ENCODE measurements at regions not wholly inside any gene's neighbourhood (a gene's known extent, or its start where the extent isn't known, plus 50 kb on each side); places are given as distances from the start of the nearest gene placed in this dataset.
"Not testable (repeated sequence)": the region's sequence is repeated elsewhere in the genome, so short reads cannot be mapped to it uniquely, and the experiment has no call there.

DNA sequence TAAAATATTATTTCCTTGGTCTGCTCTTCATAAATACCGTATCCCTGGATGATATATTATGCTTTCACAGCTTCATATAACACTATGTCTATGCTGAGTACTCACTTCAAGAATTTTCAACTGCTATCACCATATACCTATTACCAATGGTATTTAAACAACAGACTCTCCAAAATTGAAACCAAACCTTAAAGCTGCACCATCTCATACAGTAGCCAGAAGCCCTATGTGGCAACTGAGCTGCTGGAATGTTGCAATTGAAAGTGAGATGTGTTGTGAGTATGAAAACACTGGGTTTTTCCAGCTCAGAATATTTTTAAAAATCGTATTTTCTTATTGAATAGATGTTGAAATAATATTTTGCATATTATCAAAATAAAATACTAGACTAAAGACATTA lies 130.1 kb upstream of the GOLGA6L6 start (continued):
- TF ChIP-seq CHD1 (IDR thresholded peaks at IDR 0.05; ENCODE audit: low read depth, low read length) (no peak), RBBP5 (IDR thresholded peaks at IDR 0.05; ENCODE audit: borderline replicate concordance, low read depth, low read length) (no peak), MAFK (IDR thresholded peaks at IDR 0.05; ENCODE audit: low read depth, low read length) (no peak)

DNA sequence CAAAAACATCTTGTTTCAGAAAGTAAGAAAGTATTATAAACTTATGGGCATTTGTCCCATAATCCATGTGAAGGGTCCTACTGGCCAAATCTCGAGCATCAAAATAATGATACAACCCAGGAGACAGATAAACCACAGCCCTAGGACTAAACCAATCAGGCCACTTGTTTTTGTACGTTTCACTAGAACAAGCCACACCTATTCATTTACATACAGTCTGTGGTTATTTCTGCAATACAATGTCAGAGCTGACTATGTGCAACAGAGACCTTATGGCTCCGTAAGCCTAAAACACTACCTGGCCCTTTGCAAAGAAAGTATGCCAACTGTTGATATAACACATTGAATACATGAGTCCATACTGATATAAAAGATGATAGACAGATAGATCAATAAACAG lies 124.8 kb upstream of the GOLGA6L6 start:
- H3K36me3 ChIP-seq (ENCODE audit: control insufficient read depth in 2 of 4, insufficient read depth in 4 of 4, low read length in 3 of 4); H2AK5ac ChIP-seq (ENCODE audit: low read depth, low read length); DNase-seq (ENCODE audit: low read depth in 1 of 2, low spot score in 2 of 2); H4K8ac ChIP-seq (ENCODE audit: extremely low read depth, insufficient read depth, low read length); H3K18ac ChIP-seq (ENCODE audit: extremely low read depth, low read length); H4K20me1 ChIP-seq (replicated peaks in 1 of 2; ENCODE audit: control insufficient read depth in 1 of 2, insufficient read depth in 2 of 2, low read length in 2 of 2); H3K4ac ChIP-seq (replicated peaks; ENCODE audit: insufficient read length, low read depth, low read length); H3K23me2 ChIP-seq (ENCODE audit: low read depth, low read length); H2BK15ac ChIP-seq (ENCODE audit: low read length); POLR2A ChIA-PET (ENCODE audit: partially characterized antibody); H3K27ac ChIP-seq (ENCODE audit: low read depth, low read length); H3K56ac ChIP-seq (replicated peaks; ENCODE audit: insufficient read length, low read depth, low read length); H2BK120ac ChIP-seq (replicated peaks; ENCODE audit: low read depth, low read length); H3K23ac ChIP-seq (ENCODE audit: insufficient read length); H3K4me3 ChIP-seq (ENCODE audit: extremely low read depth in 1 of 4, insufficient read depth in 2 of 4, low read depth in 3 of 4, low read length in 4 of 4); H2AFZ ChIP-seq (ENCODE audit: low read length); H2BK5ac ChIP-seq (ENCODE audit: low read depth, low read length); CTCF ChIA-PET (ENCODE audit: partially characterized antibody); H2BK20ac ChIP-seq (ENCODE audit: low read length); H3K14ac ChIP-seq (ENCODE audit: insufficient read length); H2BK12ac ChIP-seq (ENCODE audit: low read depth, low read length); H3K4me2 ChIP-seq (ENCODE audit: insufficient read depth in 1 of 2, low read depth in 2 of 2, low read length in 2 of 2); H3K4me1 ChIP-seq (replicated peaks in 1 of 4; ENCODE audit: control insufficient read depth in 3 of 4, insufficient read depth in 4 of 4, low read length in 3 of 4); H3K79me1 ChIP-seq (ENCODE audit: low read depth, low read length); H4K5ac ChIP-seq (ENCODE audit: insufficient read length, low read depth, low read length); H3K27me3 ChIP-seq (replicated peaks in 1 of 4; ENCODE audit: control insufficient read depth in 3 of 4, extremely low read depth in 1 of 4, insufficient read depth in 3 of 4, low read length in 3 of 4); H3K9ac ChIP-seq (replicated peaks in 1 of 4; ENCODE audit: extremely low read depth in 1 of 4, low read depth in 3 of 4, low read length in 3 of 4); H3K79me2 ChIP-seq (ENCODE audit: control insufficient read depth in 1 of 2, insufficient read depth in 2 of 2, low read length in 2 of 2); H4K91ac ChIP-seq (replicated peaks; ENCODE audit: insufficient read length, low read length): not testable (repeated sequence)
- FAIRE-seq = peak; percentile 70
- WGBS, 2 experiments (ENCODE audit: extremely low coverage in 1 of 2, insufficient coverage in 1 of 2, insufficient read length in 1 of 2, insufficient replicate concordance in 2 of 2, low coverage in 1 of 2, low lambda C conversion rate in 2 of 2, missing lambda C conversion rate in 1 of 2) = 81% methylated on average over 3 of the region's 3 CpGs; no CpG with 5 or more reads in 1 of the 2 experiments
- H3K9me3 ChIP-seq (ENCODE audit: insufficient read depth in 2 of 2, low read depth in 1 of 2, low read length in 1 of 2) = peaks cover 8 to 28% of the 10 kb centered on the region in 2 experiments

Measured in H1 (cell line).